Endothelial cell of umbilical vein (primary cell): ENCODE measurements at regions not wholly inside any gene's neighbourhood (a gene's known extent, or its start where the extent isn't known, plus 50 kb on each side); places are given as distances from the start of the nearest gene placed in this dataset.
"Not testable (repeated sequence)": the region's sequence is repeated elsewhere in the genome, so short reads cannot be mapped to it uniquely, and the experiment has no call there.

ENCODE experiments used
- EZH2 ChIP-seq: IDR thresholded peaks from 2 replicates; pipeline ENCODE4 v1.6.1; 2012; ENCODE audit warnings: borderline replicate concordance, low read depth, mild to moderate bottlenecking, moderate library complexity, low read length, inconsistent platforms; ENCODE audit not compliant: severe bottlenecking
- FOS ChIP-seq: IDR thresholded peaks from 2 replicates; pipeline ENCODE4 v1.6.1; 2011; ENCODE audit warnings: mild to moderate bottlenecking, low read length, moderate library complexity, borderline replicate concordance; ENCODE audit not compliant: insufficient read depth
- GATA2 ChIP-seq: IDR thresholded peaks from 2 replicates; pipeline ENCODE4 v1.7.0; 2011; ENCODE audit warnings: low read depth, mild to moderate bottlenecking, moderate library complexity, mixed read lengths, low read length; ENCODE audit not compliant: insufficient read length, insufficient read depth
- JUN ChIP-seq: IDR thresholded peaks from 2 replicates; pipeline ENCODE4 v1.6.1; 2011; ENCODE audit warnings: borderline replicate concordance, low read depth; ENCODE audit not compliant: insufficient read length, insufficient read depth
- MYC ChIP-seq: IDR thresholded peaks from one replicate; pipeline ENCODE4 v1.6.1; 2011; ENCODE audit warnings: mild to moderate bottlenecking, low read depth, low read length
- POLR2A ChIP-seq: IDR thresholded peaks from 2 replicates; pipeline ENCODE4 v1.6.1; 2012; ENCODE audit warnings: low read depth, mild to moderate bottlenecking, control low read depth, low read length
- POLR2AphosphoS5 ChIP-seq: IDR thresholded peaks from 2 replicates; pipeline ENCODE4 v1.6.1; 2012; ENCODE audit warnings: low read depth, mild to moderate bottlenecking, control low read depth, low read length, moderate library complexity; ENCODE audit not compliant: insufficient read depth
- TF ChIP-seq, protein P1 (sequence below), 2 donors: IDR thresholded peaks; 1 replicate in 1 of 2; 2 replicates in 1 of 2; pipeline ENCODE4 v1.5.1; 2011; ENCODE audit warnings: low read length in 2 of 2, mild to moderate bottlenecking in 2 of 2, moderate library complexity in 2 of 2, control low read depth in 1 of 2, inconsistent platforms in 1 of 2, low read depth in 1 of 2; ENCODE audit not compliant: insufficient read depth in 1 of 2; ENCODE audit errors: extremely low read depth in 1 of 2
- TF ChIP-seq, protein P2 (sequence below): IDR thresholded peaks from 2 replicates; pipeline ENCODE4 v1.6.1; 2011; ENCODE audit not compliant: insufficient read depth, insufficient read length

DNA sequence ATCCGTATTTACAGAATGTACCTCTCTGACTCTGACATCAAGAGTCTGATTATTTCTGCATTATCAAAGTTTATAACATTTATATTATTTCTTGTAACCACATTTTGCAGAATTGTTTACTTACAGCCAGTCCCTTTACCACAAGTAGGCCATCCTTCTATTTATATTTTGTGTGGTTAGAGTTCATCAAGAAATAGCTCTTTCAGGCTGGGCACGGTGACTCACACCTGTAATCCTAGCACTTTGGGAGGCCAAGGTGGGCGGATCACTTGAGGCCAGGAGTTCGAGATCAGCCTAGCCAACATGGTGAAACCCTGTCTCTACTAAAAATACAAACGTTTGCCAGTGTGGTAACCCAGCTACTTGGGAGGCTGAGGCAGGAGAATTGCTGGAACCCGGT, 86.3 kb upstream of the HCRTR2 start:
- TF ChIP-seq POLR2A, POLR2AphosphoS5, EZH2, MYC, JUN, FOS, GATA2: not testable (repeated sequence)
- TF ChIP-seq, protein P1, sequence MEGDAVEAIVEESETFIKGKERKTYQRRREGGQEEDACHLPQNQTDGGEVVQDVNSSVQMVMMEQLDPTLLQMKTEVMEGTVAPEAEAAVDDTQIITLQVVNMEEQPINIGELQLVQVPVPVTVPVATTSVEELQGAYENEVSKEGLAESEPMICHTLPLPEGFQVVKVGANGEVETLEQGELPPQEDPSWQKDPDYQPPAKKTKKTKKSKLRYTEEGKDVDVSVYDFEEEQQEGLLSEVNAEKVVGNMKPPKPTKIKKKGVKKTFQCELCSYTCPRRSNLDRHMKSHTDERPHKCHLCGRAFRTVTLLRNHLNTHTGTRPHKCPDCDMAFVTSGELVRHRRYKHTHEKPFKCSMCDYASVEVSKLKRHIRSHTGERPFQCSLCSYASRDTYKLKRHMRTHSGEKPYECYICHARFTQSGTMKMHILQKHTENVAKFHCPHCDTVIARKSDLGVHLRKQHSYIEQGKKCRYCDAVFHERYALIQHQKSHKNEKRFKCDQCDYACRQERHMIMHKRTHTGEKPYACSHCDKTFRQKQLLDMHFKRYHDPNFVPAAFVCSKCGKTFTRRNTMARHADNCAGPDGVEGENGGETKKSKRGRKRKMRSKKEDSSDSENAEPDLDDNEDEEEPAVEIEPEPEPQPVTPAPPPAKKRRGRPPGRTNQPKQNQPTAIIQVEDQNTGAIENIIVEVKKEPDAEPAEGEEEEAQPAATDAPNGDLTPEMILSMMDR (IDR thresholded peaks at IDR 0.05; ENCODE audit: extremely low read depth in 1 of 2, insufficient read depth in 1 of 2, low read depth in 1 of 2, low read length in 2 of 2): not testable (repeated sequence)
- TF ChIP-seq, protein P2, sequence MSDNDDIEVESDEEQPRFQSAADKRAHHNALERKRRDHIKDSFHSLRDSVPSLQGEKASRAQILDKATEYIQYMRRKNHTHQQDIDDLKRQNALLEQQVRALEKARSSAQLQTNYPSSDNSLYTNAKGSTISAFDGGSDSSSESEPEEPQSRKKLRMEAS: not testable (repeated sequence)
